ENCODE measurements at regions not wholly inside any gene's neighbourhood (a gene's known extent, or its start where the extent isn't known, plus 50 kb on each side); places are given as distances from the start of the nearest gene placed in this dataset.

DNA sequence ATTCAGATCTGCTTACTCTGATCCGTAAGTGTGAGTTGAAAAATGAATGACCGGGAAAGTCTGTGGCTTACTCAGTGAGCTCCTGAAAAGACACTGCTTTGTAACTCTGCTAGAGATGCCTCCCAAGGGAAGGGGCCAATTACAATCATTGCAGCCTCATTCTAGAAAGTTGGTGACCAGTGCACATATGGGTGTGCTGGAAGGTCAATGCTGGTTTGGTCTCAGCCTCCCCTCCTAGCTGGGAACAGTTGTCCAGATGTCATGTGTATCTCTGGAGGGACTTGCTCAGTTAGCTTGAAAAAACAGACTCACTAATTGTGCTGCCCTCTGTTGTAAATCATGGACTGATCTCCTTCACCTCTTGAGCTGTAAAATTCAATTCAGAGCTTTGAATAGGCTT, 405.0 kb downstream of the ADRA2A start:
- ATAC-seq = no peak
- H3K36me3 Mint-ChIP-seq (ENCODE audit: low read depth) = no peaks in the 10 kb centered on the region
- no peaks in the 10 kb centered on the region for H3K9me3 Mint-ChIP-seq
- no peaks in the 10 kb centered on the region for H3K27me3 ChIP-seq (ENCODE audit: insufficient read depth)
- no peaks in the 10 kb centered on the region for H3K36me3 ChIP-seq (ENCODE audit: insufficient read depth)
- no peak overlapping the region for H3K4me3 ChIP-seq
- no peak for TF ChIP-seq JUNB (IDR thresholded peaks at IDR 0.05; ENCODE audit: unreplicated experiment)
- TF ChIP-seq, protein P1, sequence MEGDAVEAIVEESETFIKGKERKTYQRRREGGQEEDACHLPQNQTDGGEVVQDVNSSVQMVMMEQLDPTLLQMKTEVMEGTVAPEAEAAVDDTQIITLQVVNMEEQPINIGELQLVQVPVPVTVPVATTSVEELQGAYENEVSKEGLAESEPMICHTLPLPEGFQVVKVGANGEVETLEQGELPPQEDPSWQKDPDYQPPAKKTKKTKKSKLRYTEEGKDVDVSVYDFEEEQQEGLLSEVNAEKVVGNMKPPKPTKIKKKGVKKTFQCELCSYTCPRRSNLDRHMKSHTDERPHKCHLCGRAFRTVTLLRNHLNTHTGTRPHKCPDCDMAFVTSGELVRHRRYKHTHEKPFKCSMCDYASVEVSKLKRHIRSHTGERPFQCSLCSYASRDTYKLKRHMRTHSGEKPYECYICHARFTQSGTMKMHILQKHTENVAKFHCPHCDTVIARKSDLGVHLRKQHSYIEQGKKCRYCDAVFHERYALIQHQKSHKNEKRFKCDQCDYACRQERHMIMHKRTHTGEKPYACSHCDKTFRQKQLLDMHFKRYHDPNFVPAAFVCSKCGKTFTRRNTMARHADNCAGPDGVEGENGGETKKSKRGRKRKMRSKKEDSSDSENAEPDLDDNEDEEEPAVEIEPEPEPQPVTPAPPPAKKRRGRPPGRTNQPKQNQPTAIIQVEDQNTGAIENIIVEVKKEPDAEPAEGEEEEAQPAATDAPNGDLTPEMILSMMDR (conservative IDR thresholded peaks at IDR 0.05; ENCODE audit: low read depth in 2 of 2) = no peak
- no peak for TF ChIP-seq EZH2phosphoT487 (IDR thresholded peaks at IDR 0.05; ENCODE audit: unreplicated experiment)
- TF ChIP-seq ZNF114 (CRISPR knock-in tag; IDR thresholded peaks at IDR 0.05) = no peak
- TF ChIP-seq, protein P2, sequence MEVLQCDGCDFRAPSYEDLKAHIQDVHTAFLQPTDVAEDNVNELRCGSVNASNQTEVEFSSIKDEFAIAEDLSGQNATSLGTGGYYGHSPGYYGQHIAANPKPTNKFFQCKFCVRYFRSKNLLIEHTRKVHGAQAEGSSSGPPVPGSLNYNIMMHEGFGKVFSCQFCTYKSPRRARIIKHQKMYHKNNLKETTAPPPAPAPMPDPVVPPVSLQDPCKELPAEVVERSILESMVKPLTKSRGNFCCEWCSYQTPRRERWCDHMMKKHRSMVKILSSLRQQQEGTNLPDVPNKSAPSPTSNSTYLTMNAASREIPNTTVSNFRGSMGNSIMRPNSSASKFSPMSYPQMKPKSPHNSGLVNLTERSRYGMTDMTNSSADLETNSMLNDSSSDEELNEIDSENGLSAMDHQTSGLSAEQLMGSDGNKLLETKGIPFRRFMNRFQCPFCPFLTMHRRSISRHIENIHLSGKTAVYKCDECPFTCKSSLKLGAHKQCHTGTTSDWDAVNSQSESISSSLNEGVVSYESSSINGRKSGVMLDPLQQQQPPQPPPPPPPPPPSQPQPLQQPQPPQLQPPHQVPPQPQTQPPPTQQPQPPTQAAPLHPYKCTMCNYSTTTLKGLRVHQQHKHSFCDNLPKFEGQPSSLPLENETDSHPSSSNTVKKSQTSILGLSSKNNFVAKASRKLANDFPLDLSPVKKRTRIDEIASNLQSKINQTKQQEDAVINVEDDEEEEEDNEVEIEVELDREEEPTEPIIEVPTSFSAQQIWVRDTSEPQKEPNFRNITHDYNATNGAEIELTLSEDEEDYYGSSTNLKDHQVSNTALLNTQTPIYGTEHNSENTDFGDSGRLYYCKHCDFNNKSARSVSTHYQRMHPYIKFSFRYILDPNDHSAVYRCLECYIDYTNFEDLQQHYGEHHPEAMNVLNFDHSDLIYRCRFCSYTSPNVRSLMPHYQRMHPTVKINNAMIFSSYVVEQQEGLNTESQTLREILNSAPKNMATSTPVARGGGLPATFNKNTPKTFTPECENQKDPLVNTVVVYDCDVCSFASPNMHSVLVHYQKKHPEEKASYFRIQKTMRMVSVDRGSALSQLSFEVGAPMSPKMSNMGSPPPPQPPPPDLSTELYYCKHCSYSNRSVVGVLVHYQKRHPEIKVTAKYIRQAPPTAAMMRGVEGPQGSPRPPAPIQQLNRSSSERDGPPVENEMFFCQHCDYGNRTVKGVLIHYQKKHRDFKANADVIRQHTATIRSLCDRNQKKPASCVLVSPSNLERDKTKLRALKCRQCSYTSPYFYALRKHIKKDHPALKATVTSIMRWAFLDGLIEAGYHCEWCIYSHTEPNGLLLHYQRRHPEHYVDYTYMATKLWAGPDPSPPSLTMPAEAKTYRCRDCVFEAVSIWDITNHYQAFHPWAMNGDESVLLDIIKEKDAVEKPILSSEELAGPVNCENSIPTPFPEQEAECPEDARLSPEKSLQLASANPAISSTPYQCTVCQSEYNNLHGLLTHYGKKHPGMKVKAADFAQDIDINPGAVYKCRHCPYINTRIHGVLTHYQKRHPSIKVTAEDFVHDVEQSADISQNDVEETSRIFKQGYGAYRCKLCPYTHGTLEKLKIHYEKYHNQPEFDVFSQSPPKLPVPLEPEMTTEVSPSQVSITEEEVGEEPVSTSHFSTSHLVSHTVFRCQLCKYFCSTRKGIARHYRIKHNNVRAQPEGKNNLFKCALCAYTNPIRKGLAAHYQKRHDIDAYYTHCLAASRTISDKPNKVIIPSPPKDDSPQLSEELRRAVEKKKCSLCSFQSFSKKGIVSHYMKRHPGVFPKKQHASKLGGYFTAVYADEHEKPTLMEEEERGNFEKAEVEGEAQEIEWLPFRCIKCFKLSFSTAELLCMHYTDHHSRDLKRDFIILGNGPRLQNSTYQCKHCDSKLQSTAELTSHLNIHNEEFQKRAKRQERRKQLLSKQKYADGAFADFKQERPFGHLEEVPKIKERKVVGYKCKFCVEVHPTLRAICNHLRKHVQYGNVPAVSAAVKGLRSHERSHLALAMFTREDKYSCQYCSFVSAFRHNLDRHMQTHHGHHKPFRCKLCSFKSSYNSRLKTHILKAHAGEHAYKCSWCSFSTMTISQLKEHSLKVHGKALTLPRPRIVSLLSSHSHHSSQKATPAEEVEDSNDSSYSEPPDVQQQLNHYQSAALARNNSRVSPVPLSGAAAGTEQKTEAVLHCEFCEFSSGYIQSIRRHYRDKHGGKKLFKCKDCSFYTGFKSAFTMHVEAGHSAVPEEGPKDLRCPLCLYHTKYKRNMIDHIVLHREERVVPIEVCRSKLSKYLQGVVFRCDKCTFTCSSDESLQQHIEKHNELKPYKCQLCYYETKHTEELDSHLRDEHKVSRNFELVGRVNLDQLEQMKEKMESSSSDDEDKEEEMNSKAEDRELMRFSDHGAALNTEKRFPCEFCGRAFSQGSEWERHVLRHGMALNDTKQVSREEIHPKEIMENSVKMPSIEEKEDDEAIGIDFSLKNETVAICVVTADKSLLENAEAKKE (CRISPR knock-in tag; IDR thresholded peaks at IDR 0.05) = no peak
- no peak for TF ChIP-seq POLR2AphosphoS5 (IDR thresholded peaks at IDR 0.05; ENCODE audit: low read depth)
- no peak for TF ChIP-seq STAT1 (IDR thresholded peaks at IDR 0.05; ENCODE audit: unreplicated experiment)
- no peak for TF ChIP-seq CREB1 (CRISPR knock-in tag; IDR thresholded peaks at IDR 0.05; ENCODE audit: low read depth)
- no peak for TF ChIP-seq EZH2 (IDR thresholded peaks at IDR 0.05; ENCODE audit: low read depth, unreplicated experiment)
- TF ChIP-seq ZNF331 (CRISPR knock-in tag; IDR thresholded peaks at IDR 0.05; ENCODE audit: low read depth) = no peak
- TF ChIP-seq, protein P3, sequence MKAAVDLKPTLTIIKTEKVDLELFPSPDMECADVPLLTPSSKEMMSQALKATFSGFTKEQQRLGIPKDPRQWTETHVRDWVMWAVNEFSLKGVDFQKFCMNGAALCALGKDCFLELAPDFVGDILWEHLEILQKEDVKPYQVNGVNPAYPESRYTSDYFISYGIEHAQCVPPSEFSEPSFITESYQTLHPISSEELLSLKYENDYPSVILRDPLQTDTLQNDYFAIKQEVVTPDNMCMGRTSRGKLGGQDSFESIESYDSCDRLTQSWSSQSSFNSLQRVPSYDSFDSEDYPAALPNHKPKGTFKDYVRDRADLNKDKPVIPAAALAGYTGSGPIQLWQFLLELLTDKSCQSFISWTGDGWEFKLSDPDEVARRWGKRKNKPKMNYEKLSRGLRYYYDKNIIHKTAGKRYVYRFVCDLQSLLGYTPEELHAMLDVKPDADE (IDR thresholded peaks at IDR 0.05) = no peak
- no peak for TF ChIP-seq NANOG (IDR thresholded peaks at IDR 0.05; ENCODE audit: borderline replicate concordance)
- TF ChIP-seq REST (IDR thresholded peaks at IDR 0.05; ENCODE audit: unreplicated experiment) = no peak
- H3K4me2 ChIP-seq = no peak overlapping the region
- peaks cover 6% of the 10 kb centered on the region; the same call in 2 of the 3 replicates for H3K4me1 Mint-ChIP-seq
- peaks cover 3% of the 10 kb centered on the region for H3K27me3 Mint-ChIP-seq (ENCODE audit: insufficient read depth, low read depth, poor library complexity)
- no peak overlapping the region for H2AFZ ChIP-seq
- no peaks in the 10 kb centered on the region for H4K20me1 ChIP-seq (replicated peaks; ENCODE audit: insufficient read depth)
- no peak for DNase-seq (ENCODE audit: low spot score)
- no peaks in the 10 kb centered on the region for H3F3A ChIP-seq (replicated peaks; ENCODE audit: low read depth)
- no peak overlapping the region for H3K4me3 Mint-ChIP-seq
- no peaks in the 10 kb centered on the region for H3K4me1 ChIP-seq (ENCODE audit: insufficient read depth)
- no peaks in the 10 kb centered on the region for H3K9me2 ChIP-seq (ENCODE audit: insufficient read depth)
- H3K79me2 ChIP-seq (replicated peaks; ENCODE audit: insufficient read depth) = no peaks in the 10 kb centered on the region
- no peak overlapping the region for H3K27ac Mint-ChIP-seq
- H3K27ac ChIP-seq (ENCODE audit: low read depth) = no peak overlapping the region
